HG02970 (cell line): ENCODE measurements at regions not wholly inside any gene's neighbourhood (a gene's known extent, or its start where the extent isn't known, plus 50 kb on each side); places are given as distances from the start of the nearest gene placed in this dataset.

Experiments used
- ATAC-seq: cut with Tn5 transposase; IDR thresholded peaks from one replicate; pipeline ENCODE4 v1.9.1; 2021; ENCODE audit warnings: mild to moderate bottlenecking, moderate library complexity, moderate number of reproducible peaks; ENCODE audit not compliant: unreplicated experiment, low FRiP score

DNA sequence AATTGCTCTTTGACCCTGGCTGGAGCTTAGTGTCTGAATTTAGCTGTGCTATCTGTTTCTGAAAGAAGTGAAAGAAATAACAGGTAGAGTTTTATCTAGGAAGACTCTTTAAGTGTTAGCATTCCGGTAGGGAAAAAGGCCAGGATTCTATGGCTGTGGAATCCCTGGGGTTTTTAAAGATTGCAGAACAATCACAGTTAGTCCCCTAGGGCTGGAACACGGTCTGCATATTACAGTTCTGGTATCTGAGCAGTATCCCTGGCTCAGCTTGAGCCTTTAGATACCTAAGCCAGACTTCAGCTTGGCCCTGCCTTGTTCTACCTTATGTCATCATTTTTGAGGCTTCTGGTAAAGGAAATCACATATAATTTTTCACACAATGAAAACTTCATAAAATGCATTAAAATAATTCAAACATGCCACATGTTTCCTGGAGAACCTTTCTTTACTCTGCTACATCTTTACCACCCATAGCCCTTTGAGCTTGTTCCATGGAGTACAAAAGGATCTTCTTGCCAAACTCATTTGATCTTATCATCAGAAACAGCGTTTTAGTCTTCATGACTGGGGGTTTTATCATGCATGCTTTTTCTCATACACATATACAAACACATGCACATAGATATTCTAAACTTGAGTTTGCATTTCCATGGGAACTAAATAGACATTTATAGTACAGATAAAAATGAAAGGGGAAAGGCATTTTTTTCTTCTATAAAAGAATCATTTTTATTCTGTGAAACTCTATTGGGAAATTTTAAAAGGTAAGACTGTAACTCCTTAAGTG lies 410.8 kb downstream of the CETN3 start:
- ATAC-seq = no peak

DNA sequence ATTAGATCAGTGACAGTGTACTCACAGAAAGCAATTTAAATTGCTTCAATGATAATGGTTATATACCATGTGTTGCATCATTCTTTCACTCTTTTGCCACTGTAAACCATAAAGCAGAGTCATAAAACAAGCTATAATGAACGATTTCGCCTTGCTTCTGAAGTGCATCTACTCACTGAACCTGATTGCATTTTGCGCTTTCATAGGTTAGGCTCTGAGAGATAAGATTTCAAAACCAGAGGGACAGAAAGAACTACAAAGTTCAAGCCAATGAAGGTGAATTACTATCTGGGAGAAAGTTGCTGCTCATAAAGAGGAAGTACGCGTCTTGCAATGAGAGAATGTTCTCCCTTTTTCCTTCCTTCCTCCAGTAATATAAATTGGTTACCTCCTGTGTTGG lies 412.7 kb downstream of the CETN3 start:
- no peak for ATAC-seq

DNA sequence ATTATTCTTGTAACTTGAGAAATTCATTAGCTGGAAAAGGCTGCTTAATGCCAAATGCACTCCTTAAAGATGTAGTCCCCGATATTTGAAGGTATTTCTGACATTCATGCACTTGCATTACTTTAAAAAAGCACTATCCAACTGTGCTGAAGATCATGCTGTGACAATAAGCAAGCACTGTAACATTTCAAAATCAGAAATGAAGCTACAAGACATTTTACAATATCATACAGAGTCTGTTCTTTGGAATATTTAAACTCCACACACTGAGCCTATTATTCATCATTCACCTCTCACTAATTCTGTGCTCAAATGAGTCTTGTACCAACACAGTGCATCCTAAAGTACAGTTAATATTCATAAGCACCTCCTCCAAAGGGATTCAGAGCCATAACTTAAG lies 413.2 kb downstream of the CETN3 start:
- no peak for ATAC-seq

DNA sequence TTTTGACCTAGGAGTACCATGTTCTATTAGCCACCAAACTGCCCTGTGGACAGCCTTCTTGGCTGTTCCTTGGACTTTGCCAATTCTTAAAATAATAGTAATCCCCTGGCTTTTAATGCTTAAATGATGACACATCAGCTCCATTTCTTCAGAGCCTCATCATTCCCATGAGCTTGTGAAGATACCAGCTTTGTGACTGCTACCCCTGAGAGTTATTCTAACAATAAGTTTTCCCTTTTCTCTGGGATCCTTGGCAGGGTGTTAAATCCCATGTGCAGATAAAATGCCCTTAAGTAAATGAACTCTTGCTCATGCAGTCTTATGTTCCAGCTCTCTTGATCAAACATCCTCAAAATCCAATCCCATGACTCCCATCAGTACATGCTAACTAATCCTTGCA lies 415.3 kb downstream of the CETN3 start:
- no peak for ATAC-seq

DNA sequence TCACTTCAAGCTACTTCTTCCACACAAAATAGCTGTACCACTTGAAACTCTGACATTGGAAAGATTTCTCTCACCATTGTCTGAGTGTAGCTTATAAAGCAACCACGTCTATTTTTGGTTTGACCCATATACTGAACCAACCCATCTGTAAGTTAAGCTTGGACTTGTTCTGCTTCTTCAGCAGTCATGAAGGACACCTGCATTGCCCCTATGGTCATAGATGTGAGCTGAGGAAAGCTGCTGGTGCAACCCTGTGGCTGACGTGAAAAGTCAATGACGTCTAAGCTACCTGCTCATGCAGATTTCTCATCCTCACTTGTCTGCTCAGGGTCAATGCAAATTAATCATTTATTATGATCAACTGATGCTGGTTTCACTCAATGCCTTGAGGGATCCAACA lies 417.4 kb downstream of the CETN3 start:
- ATAC-seq = no peak

DNA sequence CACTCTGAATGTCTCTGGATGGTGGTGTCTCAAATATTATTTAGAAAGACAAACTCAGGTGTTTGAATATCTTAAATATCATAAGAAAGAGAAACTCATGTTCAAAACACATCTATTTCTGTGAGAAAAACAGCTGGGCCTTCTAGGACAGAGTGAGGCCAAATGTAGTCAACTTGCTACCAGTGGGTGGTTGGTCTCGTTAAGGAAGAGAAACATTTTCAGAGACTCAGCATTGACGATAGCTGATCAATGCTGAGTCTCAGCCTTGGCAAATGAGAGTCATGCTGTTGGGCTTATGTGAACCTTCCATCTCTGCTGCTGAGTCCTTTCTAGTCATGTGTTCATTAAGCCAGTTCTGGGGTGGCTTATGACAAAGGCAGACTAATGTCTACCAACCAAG lies 418.0 kb downstream of the CETN3 start:
- ATAC-seq = no peak

DNA sequence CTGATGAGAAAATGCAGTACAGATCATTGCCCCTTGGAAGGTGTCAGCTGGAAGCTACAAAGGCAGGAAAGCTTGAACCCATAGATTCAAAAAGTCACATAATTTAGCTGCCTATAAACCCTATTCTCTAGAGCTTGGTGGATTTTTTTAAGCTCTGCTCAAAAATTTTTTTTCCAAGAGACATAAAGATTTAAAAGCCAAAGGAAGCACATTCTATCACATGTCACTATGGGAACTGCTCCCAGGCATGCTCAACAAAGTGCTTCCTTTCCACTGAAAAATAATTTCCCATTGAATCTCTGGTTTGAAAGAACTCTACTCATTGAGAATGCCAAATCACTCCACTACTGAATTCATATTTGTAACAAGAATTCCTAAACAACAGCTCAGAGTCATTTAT lies 419.8 kb downstream of the CETN3 start:
- no peak for ATAC-seq

DNA sequence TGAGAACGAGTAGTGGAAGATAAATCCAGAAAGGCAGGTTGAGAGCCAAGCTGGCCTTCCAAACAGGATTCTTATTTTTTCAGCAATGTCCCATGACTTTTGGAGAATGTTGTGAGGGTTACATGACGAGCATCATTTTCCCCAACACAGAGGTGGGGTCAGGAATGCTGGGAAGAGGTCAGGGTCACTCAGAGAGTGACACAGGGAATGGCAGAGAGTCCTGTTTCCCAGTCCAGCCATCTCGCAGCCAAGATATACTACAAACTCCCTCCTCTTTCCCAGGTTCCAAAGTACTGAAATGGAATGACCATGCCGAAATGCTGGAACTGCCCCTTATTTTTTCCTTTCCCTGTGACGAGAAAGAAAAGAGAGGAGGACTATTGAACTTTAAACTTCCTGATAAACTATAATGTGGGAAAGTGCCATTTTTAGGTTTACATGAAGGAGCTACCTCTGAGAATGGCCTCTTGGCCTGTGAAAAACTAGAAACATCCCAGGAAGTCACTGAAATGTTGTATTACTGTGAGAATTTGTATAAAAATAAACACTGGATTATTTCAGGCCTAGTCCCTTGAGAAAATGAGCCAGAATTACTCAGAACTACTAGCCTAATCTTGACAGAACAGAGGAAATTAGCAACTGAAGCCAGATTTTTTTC lies 420.4 kb downstream of the CETN3 start:
- ATAC-seq = no peak

DNA sequence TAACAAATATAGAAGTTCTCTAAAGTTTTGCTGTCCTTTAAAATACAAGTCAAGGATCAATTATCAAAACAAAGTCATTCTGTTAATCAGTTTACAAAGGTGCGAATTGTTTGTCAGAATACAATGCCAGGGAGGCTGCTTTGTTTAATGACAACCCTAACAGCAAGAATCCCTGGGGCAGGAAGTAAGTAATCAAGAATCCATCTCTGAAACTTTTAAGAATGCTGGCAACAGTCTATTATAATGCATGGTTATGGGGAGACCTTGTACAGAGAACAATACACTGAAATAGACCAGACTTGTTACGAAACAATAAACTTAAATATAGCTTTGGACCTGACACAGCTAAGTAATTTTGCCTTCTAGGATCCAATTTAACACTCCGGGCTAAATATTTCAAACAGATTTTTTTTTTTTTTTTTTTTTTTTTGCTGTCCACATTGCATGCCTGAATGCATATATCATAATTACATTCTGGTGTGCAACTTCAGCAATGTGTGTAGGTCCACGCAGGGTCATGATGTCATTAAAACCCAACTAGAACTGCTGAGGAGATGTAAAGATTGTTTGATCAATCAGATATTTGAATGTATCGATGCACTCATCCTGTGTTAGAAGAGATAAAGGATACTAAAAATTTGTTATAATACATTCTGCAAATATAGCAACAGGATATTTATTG lies 421.3 kb downstream of the CETN3 start:
- ATAC-seq = no peak

DNA sequence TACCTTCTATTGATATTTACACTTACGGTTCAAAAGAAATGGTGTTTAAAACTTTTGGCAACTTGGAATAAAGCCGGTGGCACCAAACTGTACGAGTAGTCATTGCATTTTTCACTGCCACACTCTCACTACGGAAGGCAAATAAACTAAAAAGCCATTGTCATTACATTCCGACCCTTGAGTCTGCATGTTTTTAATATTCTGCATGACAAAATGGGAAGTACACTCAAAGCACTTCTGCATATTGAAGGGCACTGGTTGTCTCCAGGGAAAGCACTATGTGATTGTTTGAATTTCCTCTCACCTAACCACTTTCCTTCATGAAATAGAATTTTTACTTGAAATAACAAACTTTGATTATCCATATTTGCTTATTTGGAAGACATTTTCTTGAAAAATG lies 426.3 kb downstream of the CETN3 start:
- no peak for ATAC-seq

DNA sequence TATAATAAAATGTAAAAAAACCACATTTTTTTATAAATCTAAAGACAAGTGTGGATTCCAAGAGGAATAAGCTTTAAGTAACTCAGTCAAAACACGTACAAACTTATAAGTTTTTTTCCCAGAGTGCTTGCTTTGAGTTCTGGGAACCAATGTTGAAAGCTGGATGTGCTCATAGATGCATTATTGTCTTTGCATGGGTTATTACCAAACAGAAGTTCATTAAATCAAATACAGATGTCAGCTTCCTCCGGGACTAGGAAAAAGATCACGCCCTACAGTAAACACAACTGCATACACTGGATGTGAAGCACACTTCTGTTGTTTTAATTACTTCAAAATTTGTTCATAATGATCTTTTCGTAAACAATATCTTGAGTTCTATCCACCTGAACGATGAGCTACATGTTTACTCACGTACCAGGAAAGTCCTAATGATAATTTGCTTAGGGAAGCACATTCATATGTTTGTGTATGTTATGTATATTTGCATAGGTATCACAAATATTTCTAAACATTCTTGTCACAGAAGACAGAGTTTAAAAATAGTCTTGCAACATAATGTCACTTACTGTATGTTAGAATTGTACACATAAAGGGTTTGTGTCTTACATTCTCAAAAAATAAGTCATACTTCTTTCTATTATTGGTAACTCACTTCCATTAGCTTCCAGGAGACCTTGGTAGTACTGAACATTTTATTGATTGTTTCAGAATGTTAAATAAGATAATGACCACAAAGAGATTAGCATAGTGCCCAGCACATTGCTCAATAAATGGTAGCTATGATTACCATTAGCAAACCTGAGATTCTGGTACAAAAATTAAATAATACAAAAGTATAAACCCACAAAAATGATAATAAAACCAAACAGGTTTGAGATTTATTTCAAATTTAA lies 427.4 kb downstream of the CETN3 start:
- ATAC-seq = no peak

DNA sequence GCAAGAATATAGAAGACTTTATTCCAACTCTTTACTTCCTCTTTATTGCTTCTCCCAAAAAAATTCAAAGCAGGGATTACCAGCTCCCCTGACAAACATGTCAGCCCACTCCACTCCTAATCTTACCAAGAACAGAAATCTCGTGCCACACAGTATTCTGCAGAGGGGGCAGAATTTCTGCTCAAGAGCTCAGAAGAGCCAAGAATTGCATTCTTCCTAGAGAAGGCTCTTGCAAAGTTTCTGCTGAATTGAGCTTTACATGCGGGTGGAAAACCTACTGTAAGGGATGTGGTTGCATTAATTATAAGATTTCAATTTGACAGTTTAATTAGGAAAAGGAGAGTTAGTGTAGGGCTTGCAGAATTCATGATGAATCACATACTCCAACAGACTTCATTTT lies 428.5 kb downstream of the CETN3 start:
- no peak for ATAC-seq

DNA sequence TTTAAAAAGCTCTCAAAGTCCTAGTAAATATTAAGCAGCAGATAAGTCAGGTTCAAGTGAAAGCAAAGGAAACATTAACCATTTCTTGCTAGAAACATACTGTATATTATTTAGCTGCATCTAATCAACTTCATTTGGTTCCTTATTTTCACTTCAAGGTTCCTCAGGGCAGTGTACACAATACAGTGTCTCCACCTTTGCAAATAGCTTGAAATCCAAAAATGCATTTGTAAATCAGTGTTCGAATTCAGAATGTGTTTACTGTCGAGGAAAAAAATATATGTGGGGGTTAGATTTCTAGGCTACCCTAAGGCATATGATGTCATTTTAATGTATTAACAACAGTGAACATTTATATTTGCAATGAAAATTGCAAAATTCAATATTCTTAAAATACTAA lies 436.0 kb downstream of the CETN3 start:
- no peak for ATAC-seq

DNA sequence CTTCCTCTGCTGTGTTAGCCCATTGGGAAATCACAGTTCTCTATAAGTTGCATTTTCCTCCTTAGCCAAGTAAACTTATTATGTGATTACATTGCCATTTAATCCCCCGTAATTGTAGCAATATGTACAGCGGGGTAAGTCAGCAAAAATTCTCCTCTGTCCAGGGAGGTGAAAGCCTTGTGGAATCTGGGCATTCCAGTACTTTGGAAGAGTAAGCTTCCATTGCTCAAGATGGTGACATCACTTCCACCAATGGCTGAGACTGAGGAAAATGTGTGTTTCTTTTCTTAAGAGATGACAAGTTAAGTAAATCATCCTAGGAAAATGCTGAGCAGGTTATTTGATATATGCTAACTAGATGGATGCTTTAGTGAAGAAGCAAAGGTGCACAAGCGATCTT lies 436.7 kb downstream of the CETN3 start:
- ATAC-seq = no peak

DNA sequence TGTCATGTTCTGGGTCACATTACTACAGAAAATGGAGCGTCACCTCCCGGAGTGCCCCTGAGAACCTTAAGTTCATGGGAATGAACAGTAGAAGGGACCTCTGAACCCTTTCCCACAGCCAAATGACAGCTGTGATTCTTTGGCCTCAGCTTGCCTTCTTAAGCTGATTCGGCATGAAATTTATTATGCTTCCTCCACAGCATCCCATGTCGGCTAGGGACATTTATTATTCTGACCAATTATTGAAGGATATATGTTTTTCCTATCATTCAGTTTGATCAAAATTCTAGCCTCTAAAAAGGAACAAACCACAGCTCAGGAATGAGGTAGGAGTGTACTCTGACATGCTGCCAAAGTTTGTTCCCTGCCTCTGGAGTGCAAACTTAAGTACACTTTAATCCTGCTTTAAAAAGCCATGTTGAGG lies 440.6 kb downstream of the CETN3 start:
- no peak for ATAC-seq

DNA sequence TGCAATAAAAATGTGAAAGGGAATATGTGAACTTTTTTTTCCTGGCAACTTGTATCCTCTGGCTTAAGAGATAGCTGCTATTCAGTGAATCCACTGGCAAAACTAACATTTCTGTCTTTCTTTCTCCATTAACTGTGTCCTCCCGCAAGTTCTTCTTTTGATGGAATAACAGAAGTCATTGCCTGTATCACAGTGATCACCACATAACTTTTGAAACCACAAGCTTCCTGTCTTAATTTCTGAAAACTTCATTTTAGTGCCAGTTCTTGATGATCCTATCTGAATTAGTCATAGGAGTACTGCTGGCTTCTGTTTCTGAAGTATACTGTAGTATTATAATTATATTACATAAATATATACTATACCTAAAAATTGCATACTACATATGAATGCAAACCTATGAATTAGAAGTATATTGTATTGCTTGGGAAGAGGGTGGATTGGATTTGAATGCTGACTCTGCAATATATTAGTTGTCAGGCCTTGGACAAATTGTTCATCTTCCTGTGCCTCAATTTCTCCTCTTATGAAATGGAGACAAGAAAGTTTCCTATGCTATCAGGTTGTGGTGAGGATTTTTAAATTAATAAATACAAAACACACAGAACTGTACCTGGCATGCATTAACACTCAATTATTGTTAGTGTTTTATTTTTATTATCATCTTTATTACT lies 441.6 kb downstream of the CETN3 start:
- no peak for ATAC-seq

DNA sequence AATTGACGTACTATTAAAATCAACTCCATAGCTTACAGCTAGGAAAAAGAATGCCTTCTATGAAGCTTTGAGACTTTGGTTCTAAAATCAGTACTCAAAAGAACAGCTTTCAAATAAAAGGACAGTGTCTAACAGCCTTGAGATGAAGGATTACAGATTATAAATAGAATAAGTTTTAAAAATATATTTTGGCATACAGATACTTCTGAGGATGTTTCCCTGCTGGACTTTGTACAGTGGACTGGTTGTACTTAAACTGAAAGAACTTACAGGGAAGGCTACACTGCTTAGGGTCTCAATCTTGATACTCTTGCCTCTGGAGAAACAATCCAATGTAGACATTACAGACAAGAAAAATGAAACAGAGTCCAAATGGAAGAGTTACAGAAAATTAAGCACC lies 452.7 kb downstream of the CETN3 start:
- no peak for ATAC-seq

DNA sequence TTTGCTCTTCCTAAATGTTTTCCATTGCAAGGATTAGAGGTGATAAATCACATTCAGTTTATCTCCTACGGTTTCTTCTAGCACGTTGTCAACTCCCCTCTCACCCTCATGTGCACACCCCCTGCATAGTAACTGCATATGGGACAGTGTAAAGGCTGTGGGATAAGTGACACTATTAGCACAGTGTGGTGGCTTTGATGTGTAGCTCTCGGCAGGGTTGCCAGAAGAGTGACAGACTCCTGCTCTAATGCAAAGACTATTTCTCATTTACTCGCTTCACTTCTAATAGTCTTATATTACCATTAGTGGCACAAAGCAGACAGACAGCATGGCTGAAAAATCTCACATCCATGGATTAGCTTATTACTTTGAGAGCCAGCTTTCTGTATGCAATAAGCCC lies 454.6 kb downstream of the CETN3 start:
- no peak for ATAC-seq

DNA sequence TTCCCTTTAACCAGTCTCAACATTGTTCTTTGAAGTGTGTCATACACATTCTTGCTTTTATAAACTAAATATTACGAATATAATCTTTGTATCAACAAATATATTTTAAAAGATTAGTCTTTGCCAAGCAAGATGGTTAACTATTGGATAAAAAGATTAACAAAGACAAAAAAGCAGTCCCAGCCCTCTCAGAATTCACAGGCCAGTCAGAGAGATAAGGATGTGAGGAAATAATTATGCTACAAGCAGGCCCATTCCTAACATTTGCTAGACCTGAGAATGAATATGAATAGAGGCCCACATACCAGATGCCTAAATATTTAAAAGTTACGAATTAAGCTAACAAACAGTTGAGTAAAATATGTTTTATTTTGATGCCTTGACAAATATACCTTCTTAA lies 457.7 kb downstream of the CETN3 start:
- ATAC-seq = no peak

DNA sequence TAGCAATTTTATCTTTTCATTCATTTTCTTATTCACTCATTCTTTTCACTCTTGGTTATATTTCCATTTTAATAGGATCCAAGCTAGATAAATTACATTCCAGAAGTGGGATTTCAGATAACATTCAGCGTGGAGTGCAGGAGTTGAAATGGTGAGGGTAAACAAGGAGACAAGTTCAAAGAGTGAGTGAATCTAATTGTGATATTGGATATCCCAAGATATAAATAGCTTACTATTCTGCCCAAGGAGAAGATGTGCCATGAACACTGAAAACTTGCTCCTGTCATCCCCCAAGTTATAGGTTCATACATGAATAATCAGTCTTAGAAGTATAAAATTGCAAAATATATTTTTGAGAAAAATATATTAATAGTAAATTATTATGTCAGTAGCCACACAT lies 459.3 kb downstream of the CETN3 start:
- no peak for ATAC-seq
